PFSK-1 (cell line): ENCODE measurements at regions not wholly inside any gene's neighbourhood (a gene's known extent, or its start where the extent isn't known, plus 50 kb on each side); places are given as distances from the start of the nearest gene placed in this dataset.

Experiments used
- FOXP2 ChIP-seq: optimal IDR thresholded peaks from 2 replicates; pipeline ENCODE3; 2011; ENCODE audit warnings: borderline replicate concordance, control low read depth, inconsistent platforms; ENCODE audit not compliant: insufficient read depth; ENCODE audit errors: extremely low read length, extremely low read depth
- POLR2AphosphoS5 ChIP-seq: IDR thresholded peaks from 2 replicates; pipeline ENCODE4 v1.6.1; 2012; ENCODE audit warnings: low read depth, mild to moderate bottlenecking, control low read depth, low read length, moderate library complexity
- REST ChIP-seq, 2 experiments: IDR thresholded peaks; 2 replicates each; pipeline versions ENCODE4 v1.6.1 to v1.8.0; 2011 to 2012; ENCODE audit warnings: low read depth in 2 of 2, low read length in 2 of 2, control low read depth in 1 of 2, inconsistent platforms in 1 of 2, mild to moderate bottlenecking in 1 of 2, moderate library complexity in 1 of 2; ENCODE audit not compliant: insufficient read depth in 1 of 2
- SIN3A ChIP-seq: IDR thresholded peaks from 2 replicates; pipeline ENCODE4 v1.6.1; 2012; ENCODE audit warnings: mild to moderate bottlenecking, low read length, moderate library complexity, borderline replicate concordance; ENCODE audit not compliant: insufficient read depth
- TAF1 ChIP-seq: IDR thresholded peaks from 2 replicates; pipeline ENCODE4 v1.6.1; 2012; ENCODE audit warnings: low read length, control low read depth, borderline replicate concordance; ENCODE audit not compliant: insufficient read depth

GRCh38 chr15:35299059-35299735 lies 214.1 kb upstream of the NANOGP8 start:
- TF ChIP-seq FOXP2 (no peak), TAF1 (no peak), POLR2AphosphoS5 (no peak), SIN3A (no peak), REST (IDR thresholded peaks at IDR 0.05; ENCODE audit: insufficient read depth in 1 of 2, low read depth in 2 of 2, low read length in 2 of 2) (no peak)

- TF ChIP-seq SIN3A (no peak), POLR2AphosphoS5 (no peak), REST (IDR thresholded peaks at IDR 0.05; ENCODE audit: insufficient read depth in 1 of 2, low read depth in 2 of 2, low read length in 2 of 2) (no peak), FOXP2 (no peak), TAF1 (no peak)
Measured at GRCh38 chr15:35298509-35298908, 213.4 kb upstream of the NANOGP8 start.

GRCh38 chr15:35293353-35294130 lies 208.4 kb upstream of the NANOGP8 start:
- TF ChIP-seq SIN3A (no peak; the same call in 1 of the 2 replicates), TAF1 (peak; percentile 37; the same call in 1 of the 2 replicates), REST (IDR thresholded peaks at IDR 0.05; ENCODE audit: insufficient read depth in 1 of 2, low read depth in 2 of 2, low read length in 2 of 2) (0 out of 4 replicates have a peak, but pooled peaks of 1 of the 2 experiments have one; percentile 32)

GRCh38 chr15:35290301-35290721 lies 205.2 kb upstream of the NANOGP8 start:
- TF ChIP-seq POLR2AphosphoS5 (no peak), SIN3A (no peak), FOXP2 (no peak), REST (IDR thresholded peaks at IDR 0.05; ENCODE audit: insufficient read depth in 1 of 2, low read depth in 2 of 2, low read length in 2 of 2) (no peak), TAF1 (no peak)
